Sigmoid colon (tissue), 6 donors: ENCODE measurements at regions not wholly inside any gene's neighbourhood (a gene's known extent, or its start where the extent isn't known, plus 50 kb on each side); places are given as distances from the start of the nearest gene placed in this dataset.

Experiments used
- DNase-seq: peaks from one replicate; pipeline ENCODE4 v3.0.0-alpha.2; 2019
- H3K27ac ChIP-seq, 4 donors: fragments of 200-600 bp; sonication (generic); one replicate each; pipeline ENCODE4 v1.5.1; 2016 to 2019; ENCODE audit warnings: mild to moderate bottlenecking in 1 of 4
- H3K27me3 ChIP-seq, 3 donors: fragments of 200-600 bp; sonication (generic); one replicate each; pipeline ENCODE4 v1.5.1; 2019; ENCODE audit warnings: mild to moderate bottlenecking in 1 of 3
- H3K36me3 ChIP-seq, 4 donors: fragments of 200-600 bp; sonication (generic); one replicate each; pipeline ENCODE4 v1.5.1; 2016 to 2019
- H3K4me1 ChIP-seq, 4 donors: fragments of 200-600 bp; sonication (generic); one replicate each; pipeline ENCODE4 v1.5.1; 2017 to 2019
- H3K4me3 ChIP-seq, 4 donors: fragments of 200-600 bp; sonication (generic); one replicate each; pipeline ENCODE4 v1.5.1; 2017 to 2019; ENCODE audit warnings: mild to moderate bottlenecking in 2 of 4, moderate library complexity in 1 of 4
- H3K9me3 ChIP-seq, 4 donors: fragments of 200-600 bp in 3 of 4; sonication (generic) in 3 of 4; one replicate each; pipeline versions ENCODE4 v1.5.1 to v1.6.1; 2013 to 2019
- CTCF ChIP-seq, 4 experiments: fragments of 450-650 bp in 3 of 4; fragments of 200-600 bp in 1 of 4; IDR thresholded peaks; one replicate each; pipeline ENCODE4 v1.5.1; 2016 to 2019; ENCODE audit warnings: antibody characterized with exemption in 4 of 4, mild to moderate bottlenecking in 3 of 4, moderate library complexity in 2 of 4
- EP300 ChIP-seq, 4 donors: sonication (generic); formaldehyde crosslinking; IDR thresholded peaks; one replicate each; pipeline ENCODE4 v1.6.1; 2017; ENCODE audit warnings: antibody characterized with exemption in 4 of 4
- POLR2A ChIP-seq, 2 donors: fragments of 450-650 bp; IDR thresholded peaks; one replicate each; pipeline ENCODE4 v1.6.1; 2016; ENCODE audit warnings: antibody characterized with exemption in 2 of 2, mild to moderate bottlenecking in 2 of 2, moderate library complexity in 2 of 2
- POLR2AphosphoS5 ChIP-seq, 4 donors: sonication (generic); formaldehyde crosslinking; IDR thresholded peaks; one replicate each; pipeline ENCODE4 v1.6.1; 2017; ENCODE audit warnings: antibody characterized with exemption in 4 of 4
- WGBS, 2 donors: extraction: QIAGEN DNeasy Blood & Tissue Kit; methylation state at CpG; one replicate each; pipeline ENCODE4 v1.1.7; 2013; 5-methylcytosine and 5-hydroxymethylcytosine counted together
- intact Hi-C: fragments of 100-400 bp; cut with DNase I; formaldehyde crosslinking; loops from one replicate; pipeline ENCODE4 v1.15.1; 2023
- donor health status: healthy with polysubstance abuse.
- donor health status: healthy.

GRCh38 chr7:110375068-110375467 lies 715.9 kb upstream of the LRRN3 start:
- H3K9me3 ChIP-seq = no peaks in the 10 kb centered on the region
- TF ChIP-seq EP300 (IDR thresholded peaks at IDR 0.05) (no peak), CTCF (IDR thresholded peaks at IDR 0.05) (no peak), POLR2A (IDR thresholded peaks at IDR 0.05) (no peak), POLR2AphosphoS5 (IDR thresholded peaks at IDR 0.05) (no peak)
- H3K36me3 ChIP-seq = no peaks in the 10 kb centered on the region
- H3K27me3 ChIP-seq = no peaks in the 10 kb centered on the region
- DNase-seq = no peak
- no peaks in the 10 kb centered on the region for H3K4me1 ChIP-seq
- H3K27ac ChIP-seq = no peak overlapping the region
- 96 to 98% methylated on average over 1 of the region's 1 CpG for WGBS, 2 donors
- no peak overlapping the region for H3K4me3 ChIP-seq
- intact Hi-C loops = no loop called here

GRCh38 chr7:110382736-110383135 lies 708.2 kb upstream of the LRRN3 start:
- H3K36me3 ChIP-seq = no peaks in the 10 kb centered on the region
- TF ChIP-seq POLR2A (IDR thresholded peaks at IDR 0.05) = no peak
- no peak for TF ChIP-seq EP300 (IDR thresholded peaks at IDR 0.05)
- no peak for TF ChIP-seq POLR2AphosphoS5 (IDR thresholded peaks at IDR 0.05)
- TF ChIP-seq CTCF (IDR thresholded peaks at IDR 0.05) = no peak
- H3K4me3 ChIP-seq = no peak overlapping the region
- no peak for DNase-seq
- no peaks in the 10 kb centered on the region for H3K27me3 ChIP-seq
- WGBS, 2 donors = 59 to 61% methylated on average over 6 of the region's 6 CpGs
- H3K9me3 ChIP-seq = no peaks in the 10 kb centered on the region
- no peaks in the 10 kb centered on the region for H3K4me1 ChIP-seq
- no peak overlapping the region for H3K27ac ChIP-seq
- intact Hi-C loops = no loop called here

- no peaks in the 10 kb centered on the region for H3K4me1 ChIP-seq
- H3K36me3 ChIP-seq = no peaks in the 10 kb centered on the region
- intact Hi-C loops = no loop called here
- H3K9me3 ChIP-seq = no peaks in the 10 kb centered on the region
- H3K4me3 ChIP-seq = no peak overlapping the region
- DNase-seq = no peak
- TF ChIP-seq POLR2A (IDR thresholded peaks at IDR 0.05) = no peak
- TF ChIP-seq POLR2AphosphoS5 (IDR thresholded peaks at IDR 0.05) = no peak
- no peak for TF ChIP-seq CTCF (IDR thresholded peaks at IDR 0.05)
- TF ChIP-seq EP300 (IDR thresholded peaks at IDR 0.05) = no peak
- no peak overlapping the region for H3K27ac ChIP-seq
- no peaks in the 10 kb centered on the region for H3K27me3 ChIP-seq
These were observed 704.9 kb upstream of the LRRN3 start for GRCh38 chr7:110386006-110386405.

- no peak overlapping the region for H3K4me3 ChIP-seq
- DNase-seq = no peak
- intact Hi-C loops = no loop called here
These were observed 704.0 kb upstream of the LRRN3 start for GRCh38 chr7:110386913-110387312.

More at GRCh38 chr7:110386913-110387312, 704.0 kb upstream of the LRRN3 start:
- H3K27me3 ChIP-seq = no peaks in the 10 kb centered on the region
- TF ChIP-seq POLR2A (IDR thresholded peaks at IDR 0.05) (no peak), CTCF (IDR thresholded peaks at IDR 0.05) (no peak), EP300 (IDR thresholded peaks at IDR 0.05) (no peak), POLR2AphosphoS5 (IDR thresholded peaks at IDR 0.05) (no peak)
- 44 to 47% methylated on average over 2 of the region's 2 CpGs for WGBS, 2 donors
- H3K27ac ChIP-seq = no peak overlapping the region
- no peaks in the 10 kb centered on the region for H3K4me1 ChIP-seq
- no peaks in the 10 kb centered on the region for H3K9me3 ChIP-seq
- no peaks in the 10 kb centered on the region for H3K36me3 ChIP-seq
